ENCODE measurements at regions not wholly inside any gene's neighbourhood (a gene's known extent, or its start where the extent isn't known, plus 50 kb on each side); places are given as distances from the start of the nearest gene placed in this dataset.

- FAIRE-seq (no peak), DNase-seq (ENCODE audit: low read depth in 1 of 2, low spot score in 2 of 2) (no peak)
- no peak overlapping the region for H2BK15ac ChIP-seq (ENCODE audit: low read length)
- H3K18ac ChIP-seq (ENCODE audit: extremely low read depth, low read length) = no peak overlapping the region
- H3K9me3 ChIP-seq (ENCODE audit: insufficient read depth in 2 of 2, low read depth in 1 of 2, low read length in 1 of 2) = no peaks in the 10 kb centered on the region
- 89% methylated on average over 6 of the region's 6 CpGs; no CpG with 5 or more reads in 1 of the 2 experiments for WGBS, 2 experiments (ENCODE audit: extremely low coverage in 1 of 2, insufficient coverage in 1 of 2, insufficient read length in 1 of 2, insufficient replicate concordance in 2 of 2, low coverage in 1 of 2, low lambda C conversion rate in 2 of 2, missing lambda C conversion rate in 1 of 2)
- H3K4ac ChIP-seq (replicated peaks; ENCODE audit: insufficient read length, low read depth, low read length) = no peak overlapping the region
- no peak overlapping the region for H4K91ac ChIP-seq (replicated peaks; ENCODE audit: insufficient read length, low read length)
- H3K14ac ChIP-seq (ENCODE audit: insufficient read length) = no peak overlapping the region
- ChIA-PET POLR2A (ENCODE audit: partially characterized antibody) (no interaction called here), CTCF (ENCODE audit: partially characterized antibody) (no interaction called here)
- no peak overlapping the region for H2BK12ac ChIP-seq (ENCODE audit: low read depth, low read length)
- no peaks in the 10 kb centered on the region for H3K79me2 ChIP-seq (ENCODE audit: control insufficient read depth in 1 of 2, insufficient read depth in 2 of 2, low read length in 2 of 2)
- no peak overlapping the region for H3K23ac ChIP-seq (ENCODE audit: insufficient read length)
- no peak overlapping the region for H3K4me2 ChIP-seq (ENCODE audit: insufficient read depth in 1 of 2, low read depth in 2 of 2, low read length in 2 of 2)
- H3K27me3 ChIP-seq (replicated peaks in 1 of 4; ENCODE audit: control insufficient read depth in 3 of 4, extremely low read depth in 1 of 4, insufficient read depth in 3 of 4, low read length in 3 of 4) = no peaks in the 10 kb centered on the region
- no peak overlapping the region for H2AFZ ChIP-seq (ENCODE audit: low read length)
- no peak overlapping the region for H4K5ac ChIP-seq (ENCODE audit: insufficient read length, low read depth, low read length)
- no peaks in the 10 kb centered on the region for H3K4me1 ChIP-seq (replicated peaks in 1 of 4; ENCODE audit: control insufficient read depth in 3 of 4, insufficient read depth in 4 of 4, low read length in 3 of 4)
- H3K27ac ChIP-seq (ENCODE audit: low read depth, low read length) = no peak overlapping the region
- no peak overlapping the region for H2BK120ac ChIP-seq (replicated peaks; ENCODE audit: low read depth, low read length)
- H4K20me1 ChIP-seq (replicated peaks in 1 of 2; ENCODE audit: control insufficient read depth in 1 of 2, insufficient read depth in 2 of 2, low read length in 2 of 2) = no peaks in the 10 kb centered on the region
- no peaks in the 10 kb centered on the region for H3K23me2 ChIP-seq (ENCODE audit: low read depth, low read length)
- no peak overlapping the region for H4K8ac ChIP-seq (ENCODE audit: extremely low read depth, insufficient read depth, low read length)
- no peak overlapping the region for H3K9ac ChIP-seq (replicated peaks in 1 of 4; ENCODE audit: extremely low read depth in 1 of 4, low read depth in 3 of 4, low read length in 3 of 4)
- H3K36me3 ChIP-seq (ENCODE audit: control insufficient read depth in 2 of 4, insufficient read depth in 4 of 4, low read length in 3 of 4) = no peaks in the 10 kb centered on the region
- no peak overlapping the region for H2BK20ac ChIP-seq (ENCODE audit: low read length)
- no peak overlapping the region for H2AK5ac ChIP-seq (ENCODE audit: low read depth, low read length)
- H2BK5ac ChIP-seq (ENCODE audit: low read depth, low read length) = no peak overlapping the region
- no peaks in the 10 kb centered on the region for H3K79me1 ChIP-seq (ENCODE audit: low read depth, low read length)
- H3K4me3 ChIP-seq (ENCODE audit: extremely low read depth in 1 of 4, insufficient read depth in 2 of 4, low read depth in 3 of 4, low read length in 4 of 4) = no peak overlapping the region
- H3K56ac ChIP-seq (replicated peaks; ENCODE audit: insufficient read length, low read depth, low read length) = no peak overlapping the region
- TF ChIP-seq CTCF (IDR thresholded peaks at IDR 0.05; ENCODE audit: control extremely low read depth in 1 of 3, insufficient read depth in 1 of 3, low read depth in 1 of 3, low read length in 3 of 3) = no peak
- no peak for TF ChIP-seq RAD21 (IDR thresholded peaks at IDR 0.05 in 1 of 2, conservative IDR thresholded peaks at IDR 0.05 in 1 of 2; ENCODE audit: low read depth in 2 of 2, low read length in 2 of 2)
- TF ChIP-seq JUN (IDR thresholded peaks at IDR 0.05; ENCODE audit: low read depth, low read length) = no peak
- no peak for TF ChIP-seq TBP (IDR thresholded peaks at IDR 0.05; ENCODE audit: low read depth, low read length)
- no peak for TF ChIP-seq KDM5A (IDR thresholded peaks at IDR 0.05; ENCODE audit: low read length)
- no peak for TF ChIP-seq EP300 (IDR thresholded peaks at IDR 0.05; ENCODE audit: borderline replicate concordance in 1 of 2, low read depth in 2 of 2, low read length in 2 of 2)
- TF ChIP-seq TAF7 (optimal IDR thresholded peaks at IDR 0.05; ENCODE audit: borderline replicate concordance, low read depth, low read length) = no peak
- no peak for TF ChIP-seq JUND (IDR thresholded peaks at IDR 0.05; ENCODE audit: low read length)
Observed at GRCh38 chr4:14552119-14552518, 450.2 kb upstream of the CPEB2 start.

Measured in H1 (cell line).